Liver (tissue), 3 donors: ENCODE measurements at regions not wholly inside any gene's neighbourhood (a gene's known extent, or its start where the extent isn't known, plus 50 kb on each side); places are given as distances from the start of the nearest gene placed in this dataset.

Experiments
- EGR1 ChIP-seq, 2 donors: IDR thresholded peaks; 2 replicates each; pipeline ENCODE4 v1.6.1; 2016 to 2018; ENCODE audit warnings: antibody characterized with exemption in 2 of 2, low read depth in 2 of 2
- FOXA1 ChIP-seq: IDR thresholded peaks from 2 replicates; pipeline ENCODE4 v1.6.1; 2016; ENCODE audit warnings: antibody characterized with exemption
- FOXA2 ChIP-seq: IDR thresholded peaks from 2 replicates; pipeline ENCODE4 v1.6.1; 2016; ENCODE audit warnings: antibody characterized with exemption
- HNF4G ChIP-seq: IDR thresholded peaks from 2 replicates; pipeline ENCODE4 v1.6.1; 2016; ENCODE audit warnings: antibody characterized with exemption
- JUND ChIP-seq, 2 donors: IDR thresholded peaks; 2 replicates each; pipeline ENCODE4 v1.6.1; 2016; ENCODE audit warnings: antibody characterized with exemption in 2 of 2
- RAD21 ChIP-seq, 2 donors: IDR thresholded peaks; 2 replicates each; pipeline ENCODE4 v1.6.1; 2016; ENCODE audit warnings: antibody characterized with exemption in 2 of 2, mild to moderate bottlenecking in 2 of 2
- TAF1 ChIP-seq: conservative IDR thresholded peaks from 2 replicates; pipeline ENCODE4 v1.6.1; 2016; ENCODE audit warnings: antibody characterized with exemption, mild to moderate bottlenecking
- TF ChIP-seq, protein P1 (sequence below): fragments of 150-350 bp; IDR thresholded peaks from 2 replicates; pipeline ENCODE4 v1.5.1; 2017; ENCODE audit warnings: improper control_type of control experiment, low read depth, low read length; ENCODE audit not compliant: missing input control
- TF ChIP-seq, protein P2 (sequence below): IDR thresholded peaks from 2 replicates; pipeline ENCODE4 v1.6.1; 2016; ENCODE audit warnings: antibody characterized with exemption, mild to moderate bottlenecking
- TF ChIP-seq, protein P3 (sequence below): IDR thresholded peaks from 2 replicates; pipeline ENCODE4 v1.6.1; 2016; ENCODE audit warnings: antibody characterized with exemption
- TF ChIP-seq, protein P4 (sequence below): IDR thresholded peaks from 2 replicates; pipeline ENCODE4 v1.6.1; 2016; ENCODE audit warnings: antibody characterized with exemption
- donor health status: healthy.
- donor health status: healthy.

DNA sequence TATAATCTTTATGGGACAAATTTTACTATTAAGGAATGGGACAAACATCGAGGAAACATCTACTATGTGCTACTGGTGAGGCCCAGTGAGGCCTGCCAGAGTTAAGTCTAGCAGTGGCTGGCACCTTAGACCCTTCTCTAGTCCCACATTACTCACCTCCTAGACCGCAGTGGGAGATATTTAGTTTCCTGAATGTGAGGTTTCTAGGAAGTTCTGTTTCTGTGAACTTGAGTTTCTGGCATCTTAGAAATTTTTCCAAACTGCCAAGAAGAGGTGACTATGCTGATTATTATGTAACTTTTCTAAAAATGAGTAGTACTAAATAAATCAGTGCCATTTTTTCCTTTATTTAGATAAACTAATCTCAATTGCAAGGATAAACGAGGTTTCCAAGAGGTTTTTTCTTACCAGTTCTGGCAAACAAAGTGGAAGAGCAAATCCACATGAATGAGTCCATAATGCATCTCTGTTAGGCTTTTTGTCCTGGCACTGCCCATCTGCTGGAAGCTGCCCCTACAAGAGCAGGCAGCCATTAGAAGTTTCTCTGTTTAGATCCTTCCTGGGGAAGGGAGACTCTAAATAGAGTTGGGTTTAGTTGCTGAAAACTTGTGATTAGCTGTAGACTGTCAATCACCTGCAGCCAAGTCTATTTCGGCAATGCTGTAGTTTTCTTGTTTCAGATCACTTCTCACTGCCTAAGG, 348.7 kb downstream of the MAN2A1 start:
- TF ChIP-seq, protein P1, sequence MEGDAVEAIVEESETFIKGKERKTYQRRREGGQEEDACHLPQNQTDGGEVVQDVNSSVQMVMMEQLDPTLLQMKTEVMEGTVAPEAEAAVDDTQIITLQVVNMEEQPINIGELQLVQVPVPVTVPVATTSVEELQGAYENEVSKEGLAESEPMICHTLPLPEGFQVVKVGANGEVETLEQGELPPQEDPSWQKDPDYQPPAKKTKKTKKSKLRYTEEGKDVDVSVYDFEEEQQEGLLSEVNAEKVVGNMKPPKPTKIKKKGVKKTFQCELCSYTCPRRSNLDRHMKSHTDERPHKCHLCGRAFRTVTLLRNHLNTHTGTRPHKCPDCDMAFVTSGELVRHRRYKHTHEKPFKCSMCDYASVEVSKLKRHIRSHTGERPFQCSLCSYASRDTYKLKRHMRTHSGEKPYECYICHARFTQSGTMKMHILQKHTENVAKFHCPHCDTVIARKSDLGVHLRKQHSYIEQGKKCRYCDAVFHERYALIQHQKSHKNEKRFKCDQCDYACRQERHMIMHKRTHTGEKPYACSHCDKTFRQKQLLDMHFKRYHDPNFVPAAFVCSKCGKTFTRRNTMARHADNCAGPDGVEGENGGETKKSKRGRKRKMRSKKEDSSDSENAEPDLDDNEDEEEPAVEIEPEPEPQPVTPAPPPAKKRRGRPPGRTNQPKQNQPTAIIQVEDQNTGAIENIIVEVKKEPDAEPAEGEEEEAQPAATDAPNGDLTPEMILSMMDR, result no peak
- TF ChIP-seq TAF1 (no peak), FOXA1 (no peak), RAD21 (IDR thresholded peaks at IDR 0.05) (no peak), FOXA2 (no peak), EGR1 (IDR thresholded peaks at IDR 0.05; ENCODE audit: low read depth in 2 of 2) (no peak), HNF4G (no peak), JUND (IDR thresholded peaks at IDR 0.05) (no peak)
- TF ChIP-seq, protein P2, sequence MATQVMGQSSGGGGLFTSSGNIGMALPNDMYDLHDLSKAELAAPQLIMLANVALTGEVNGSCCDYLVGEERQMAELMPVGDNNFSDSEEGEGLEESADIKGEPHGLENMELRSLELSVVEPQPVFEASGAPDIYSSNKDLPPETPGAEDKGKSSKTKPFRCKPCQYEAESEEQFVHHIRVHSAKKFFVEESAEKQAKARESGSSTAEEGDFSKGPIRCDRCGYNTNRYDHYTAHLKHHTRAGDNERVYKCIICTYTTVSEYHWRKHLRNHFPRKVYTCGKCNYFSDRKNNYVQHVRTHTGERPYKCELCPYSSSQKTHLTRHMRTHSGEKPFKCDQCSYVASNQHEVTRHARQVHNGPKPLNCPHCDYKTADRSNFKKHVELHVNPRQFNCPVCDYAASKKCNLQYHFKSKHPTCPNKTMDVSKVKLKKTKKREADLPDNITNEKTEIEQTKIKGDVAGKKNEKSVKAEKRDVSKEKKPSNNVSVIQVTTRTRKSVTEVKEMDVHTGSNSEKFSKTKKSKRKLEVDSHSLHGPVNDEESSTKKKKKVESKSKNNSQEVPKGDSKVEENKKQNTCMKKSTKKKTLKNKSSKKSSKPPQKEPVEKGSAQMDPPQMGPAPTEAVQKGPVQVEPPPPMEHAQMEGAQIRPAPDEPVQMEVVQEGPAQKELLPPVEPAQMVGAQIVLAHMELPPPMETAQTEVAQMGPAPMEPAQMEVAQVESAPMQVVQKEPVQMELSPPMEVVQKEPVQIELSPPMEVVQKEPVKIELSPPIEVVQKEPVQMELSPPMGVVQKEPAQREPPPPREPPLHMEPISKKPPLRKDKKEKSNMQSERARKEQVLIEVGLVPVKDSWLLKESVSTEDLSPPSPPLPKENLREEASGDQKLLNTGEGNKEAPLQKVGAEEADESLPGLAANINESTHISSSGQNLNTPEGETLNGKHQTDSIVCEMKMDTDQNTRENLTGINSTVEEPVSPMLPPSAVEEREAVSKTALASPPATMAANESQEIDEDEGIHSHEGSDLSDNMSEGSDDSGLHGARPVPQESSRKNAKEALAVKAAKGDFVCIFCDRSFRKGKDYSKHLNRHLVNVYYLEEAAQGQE, result no peak
- TF ChIP-seq, protein P3, sequence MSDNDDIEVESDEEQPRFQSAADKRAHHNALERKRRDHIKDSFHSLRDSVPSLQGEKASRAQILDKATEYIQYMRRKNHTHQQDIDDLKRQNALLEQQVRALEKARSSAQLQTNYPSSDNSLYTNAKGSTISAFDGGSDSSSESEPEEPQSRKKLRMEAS, result no peak
- TF ChIP-seq, protein P4, sequence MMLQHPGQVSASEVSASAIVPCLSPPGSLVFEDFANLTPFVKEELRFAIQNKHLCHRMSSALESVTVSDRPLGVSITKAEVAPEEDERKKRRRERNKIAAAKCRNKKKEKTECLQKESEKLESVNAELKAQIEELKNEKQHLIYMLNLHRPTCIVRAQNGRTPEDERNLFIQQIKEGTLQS, result no peak
